ENCODE measurements at regions not wholly inside any gene's neighbourhood (a gene's known extent, or its start where the extent isn't known, plus 50 kb on each side); places are given as distances from the start of the nearest gene placed in this dataset.

DNA sequence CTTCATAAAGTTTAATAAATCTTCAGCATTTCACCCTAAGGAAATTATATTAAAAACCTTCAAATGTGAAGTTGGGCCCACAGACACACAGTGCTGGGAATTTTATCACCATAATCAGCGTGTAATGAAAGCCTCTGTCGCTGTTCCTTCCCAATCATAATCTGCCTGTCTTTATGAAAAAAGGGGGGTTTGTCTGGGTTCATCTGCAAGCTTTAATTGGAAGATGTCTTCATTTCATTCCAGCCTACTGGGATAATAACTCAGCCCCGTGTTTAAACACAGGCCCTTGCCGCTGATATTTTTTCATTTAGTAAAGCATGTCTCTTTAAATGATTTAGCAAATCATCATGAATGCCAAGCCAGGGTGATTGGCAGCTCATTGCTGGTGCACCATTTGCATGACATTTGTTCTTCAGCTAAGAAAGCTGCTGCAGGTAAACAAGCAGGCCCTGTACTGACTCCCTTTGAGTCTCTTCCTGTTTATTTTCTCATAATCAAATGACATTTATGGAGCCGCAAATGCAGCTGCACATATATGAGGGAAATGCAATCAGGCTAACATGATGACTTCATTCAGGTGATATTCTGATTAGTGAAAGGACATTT, 362.9 kb upstream of the TLE4 start:
- TF ChIP-seq, protein P1, sequence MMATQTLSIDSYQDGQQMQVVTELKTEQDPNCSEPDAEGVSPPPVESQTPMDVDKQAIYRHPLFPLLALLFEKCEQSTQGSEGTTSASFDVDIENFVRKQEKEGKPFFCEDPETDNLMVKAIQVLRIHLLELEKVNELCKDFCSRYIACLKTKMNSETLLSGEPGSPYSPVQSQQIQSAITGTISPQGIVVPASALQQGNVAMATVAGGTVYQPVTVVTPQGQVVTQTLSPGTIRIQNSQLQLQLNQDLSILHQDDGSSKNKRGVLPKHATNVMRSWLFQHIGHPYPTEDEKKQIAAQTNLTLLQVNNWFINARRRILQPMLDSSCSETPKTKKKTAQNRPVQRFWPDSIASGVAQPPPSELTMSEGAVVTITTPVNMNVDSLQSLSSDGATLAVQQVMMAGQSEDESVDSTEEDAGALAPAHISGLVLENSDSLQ (IDR thresholded peaks at IDR 0.05): peak; percentile 88
- TF ChIP-seq NFRKB (IDR thresholded peaks at IDR 0.05) (no peak), FOXK2 (IDR thresholded peaks at IDR 0.05) (0 out of 2 replicates have a peak, but pooled peaks have one; percentile 15), ARNT (IDR thresholded peaks at IDR 0.05) (no peak), SP1 (IDR thresholded peaks at IDR 0.05) (no peak), TARDBP (IDR thresholded peaks at IDR 0.05) (no peak)
